Lower leg skin (tissue), 3 donors: ENCODE measurements at regions not wholly inside any gene's neighbourhood (a gene's known extent, or its start where the extent isn't known, plus 50 kb on each side); places are given as distances from the start of the nearest gene placed in this dataset.
A peak's percentile ranks its signal among the peaks of the same experiment; 100 is the strongest.
"Not testable (repeated sequence)": the region's sequence is repeated elsewhere in the genome, so short reads cannot be mapped to it uniquely, and the experiment has no call there.

Experiments used
- DNase-seq, 2 donors: peaks; one replicate each; pipeline ENCODE4 v3.0.0-alpha.2; 2019; ENCODE audit warnings: low spot score in 2 of 2
- H3K4me3 ChIP-seq: fragments of 200-600 bp; sonication (generic); 2 replicates; pipeline ENCODE4 v1.5.1; 2017; ENCODE audit warnings: mild to moderate bottlenecking, low read depth; ENCODE audit not compliant: poor library complexity, severe bottlenecking
- WGBS, 2 donors: methylation state at CpG; one replicate each; pipeline ENCODE4 v1.1.5; 2018; 5-methylcytosine and 5-hydroxymethylcytosine counted together
- intact Hi-C: fragments of 100-400 bp; cut with DNase I; formaldehyde crosslinking; loops from one replicate; pipeline ENCODE4 v1.15.0; 2023; ENCODE audit warnings: low total_unique reads

DNA sequence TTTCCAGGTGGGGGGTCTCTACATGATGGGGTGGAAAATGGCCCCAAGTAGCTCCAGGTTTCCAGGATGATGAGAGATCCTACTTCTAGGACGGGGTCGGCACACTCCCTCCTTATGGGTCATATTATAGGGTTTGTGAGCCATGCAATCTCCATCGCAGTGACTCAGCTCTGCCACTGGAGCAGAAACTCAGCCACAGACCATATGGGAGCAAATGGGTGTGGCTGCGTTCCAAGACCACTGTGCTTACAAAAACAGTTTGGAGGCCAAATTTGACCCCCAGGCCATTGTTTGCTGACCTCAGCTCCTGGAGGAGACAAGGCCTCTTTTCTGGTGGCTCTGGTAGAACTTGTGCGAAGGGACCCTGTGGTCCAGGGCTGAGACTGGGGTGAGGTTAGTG lies 92.7 kb upstream of the CRYM start:
- H3K4me3 ChIP-seq, intact Hi-C loops, DNase-seq: not testable (repeated sequence)
- 88 to 92% methylated on average over 4 to 5 of the region's 5 CpGs for WGBS, 2 donors

DNA sequence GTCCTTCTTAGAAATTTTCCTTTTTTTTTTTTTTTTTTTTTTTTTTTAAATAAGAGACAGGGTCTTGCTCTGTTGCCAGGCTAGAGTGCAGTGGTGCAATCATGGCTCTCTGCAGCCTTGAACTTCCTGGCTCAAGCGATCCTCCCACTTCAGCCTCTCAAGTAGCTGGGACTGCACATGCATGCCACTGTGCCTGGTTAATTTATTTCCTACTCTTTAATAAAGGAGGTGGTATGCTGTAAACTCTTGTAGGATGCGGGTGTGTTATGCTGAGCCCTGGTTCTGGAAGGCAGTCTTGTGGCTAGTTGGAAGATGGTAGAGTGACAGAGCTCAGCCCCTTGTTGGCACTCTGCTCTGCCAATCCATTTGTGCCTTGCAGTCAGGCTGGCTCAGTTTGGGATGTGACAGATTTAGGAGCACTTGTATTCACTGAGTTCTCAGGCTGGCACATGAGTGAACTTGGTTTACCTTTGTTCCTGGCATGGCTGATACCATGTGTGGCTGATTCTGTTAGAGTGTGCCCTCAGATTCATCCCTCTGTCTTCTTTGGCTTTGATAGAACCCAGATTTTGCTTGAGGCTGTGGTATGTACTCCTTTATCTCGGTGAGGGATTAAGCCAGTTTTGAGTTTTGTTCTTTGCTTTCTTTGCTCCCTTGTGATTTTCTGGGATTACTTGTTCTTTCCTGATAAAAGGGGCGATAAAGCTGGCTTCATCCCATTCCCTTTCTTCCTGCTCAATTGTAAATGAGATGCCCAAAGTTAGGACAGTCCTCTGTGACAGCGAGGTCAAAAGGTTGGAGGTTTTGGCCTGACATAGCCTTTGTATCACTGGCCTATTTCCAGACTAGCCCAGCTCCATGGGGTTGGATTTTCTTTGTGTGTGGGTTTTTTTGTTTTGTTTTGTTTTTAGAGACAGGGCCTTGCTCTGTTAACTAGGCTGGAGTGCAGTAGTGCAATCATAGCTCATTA lies 91.2 kb upstream of the CRYM start:
- 49 to 50% methylated on average over 3 to 4 of the region's 5 CpGs for WGBS, 2 donors
- intact Hi-C loops, H3K4me3 ChIP-seq, DNase-seq: not testable (repeated sequence)

DNA sequence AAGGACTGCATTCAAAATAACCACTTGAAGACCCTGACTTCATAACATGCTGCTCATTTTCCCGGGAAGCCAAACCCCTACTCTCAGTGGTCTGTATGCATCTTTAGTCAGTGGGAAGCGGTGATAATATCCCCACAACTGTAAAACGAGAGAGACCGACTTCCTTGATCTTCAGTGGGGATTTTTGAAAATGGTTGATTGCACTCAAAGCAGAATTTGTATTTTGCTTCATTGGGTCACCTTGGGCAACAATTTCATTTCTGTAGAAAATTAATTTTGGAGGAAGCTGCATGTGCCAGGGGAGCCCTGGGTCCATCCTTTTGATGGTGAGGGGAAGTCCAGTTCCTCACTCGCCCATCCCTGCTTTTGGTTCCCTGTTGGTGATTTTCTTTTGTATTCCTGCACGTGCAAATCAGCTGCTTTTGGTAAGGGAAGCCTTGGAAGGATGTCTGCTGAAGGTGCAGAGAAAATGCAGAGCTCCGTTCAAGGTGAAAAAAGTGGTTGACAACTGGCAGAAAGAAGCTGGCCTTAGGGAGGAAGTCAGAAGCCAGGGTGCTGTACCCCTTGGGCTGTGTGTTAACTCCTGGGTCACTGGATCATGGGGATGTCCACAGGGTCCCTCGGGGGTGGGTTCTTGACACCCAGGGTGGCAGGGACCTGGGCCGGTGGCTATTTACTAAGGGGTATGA lies 89.8 kb upstream of the CRYM start:
- 82 to 84% methylated on average over 8 to 9 of the region's 9 CpGs for WGBS, 2 donors
- intact Hi-C loops, DNase-seq, H3K4me3 ChIP-seq: not testable (repeated sequence)

DNA sequence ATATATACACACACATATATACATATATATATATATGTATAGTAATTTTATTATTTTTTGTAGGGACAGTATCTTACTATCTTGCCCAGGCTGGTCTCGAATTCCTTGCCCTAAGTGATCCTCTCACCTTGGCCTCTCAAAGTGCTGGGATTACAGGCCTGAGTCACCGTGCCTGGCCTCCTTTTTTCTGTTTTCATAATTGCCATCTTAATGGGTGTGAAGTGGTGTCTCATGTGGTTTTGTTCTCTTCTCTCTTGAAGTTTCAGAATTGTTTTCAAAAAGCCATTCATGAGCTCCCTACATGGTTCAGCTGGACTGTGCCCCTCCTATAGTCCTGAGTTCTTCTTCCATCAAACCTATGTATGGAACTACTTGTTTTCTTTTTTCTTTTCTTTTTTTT lies 88.9 kb upstream of the CRYM start:
- DNase-seq, intact Hi-C loops, H3K4me3 ChIP-seq: not testable (repeated sequence)
- 82 to 83% methylated on average over 2 of the region's 2 CpGs for WGBS, 2 donors

DNA sequence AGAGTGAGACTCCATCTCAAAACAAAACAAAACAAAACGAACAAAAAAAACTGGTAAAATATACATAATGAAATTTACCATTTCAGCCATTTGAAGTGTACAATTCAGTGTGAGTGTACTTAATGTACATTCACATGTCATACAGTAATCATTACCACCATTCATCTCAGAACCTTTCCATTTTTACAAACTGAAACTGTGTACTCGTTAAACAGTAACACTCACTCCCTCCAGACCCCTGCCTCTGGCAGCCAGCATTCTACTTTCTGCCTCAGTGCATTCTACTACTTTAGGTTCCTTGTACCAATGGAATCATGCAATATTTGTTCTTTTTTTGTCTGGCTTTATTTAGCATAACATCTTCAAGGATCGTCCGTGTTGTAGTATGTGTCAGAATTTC lies 87.5 kb upstream of the CRYM start:
- H3K4me3 ChIP-seq, DNase-seq, intact Hi-C loops: not testable (repeated sequence)
- WGBS, 2 donors = 81 to 83% methylated on average over 4 of the region's 4 CpGs

DNA sequence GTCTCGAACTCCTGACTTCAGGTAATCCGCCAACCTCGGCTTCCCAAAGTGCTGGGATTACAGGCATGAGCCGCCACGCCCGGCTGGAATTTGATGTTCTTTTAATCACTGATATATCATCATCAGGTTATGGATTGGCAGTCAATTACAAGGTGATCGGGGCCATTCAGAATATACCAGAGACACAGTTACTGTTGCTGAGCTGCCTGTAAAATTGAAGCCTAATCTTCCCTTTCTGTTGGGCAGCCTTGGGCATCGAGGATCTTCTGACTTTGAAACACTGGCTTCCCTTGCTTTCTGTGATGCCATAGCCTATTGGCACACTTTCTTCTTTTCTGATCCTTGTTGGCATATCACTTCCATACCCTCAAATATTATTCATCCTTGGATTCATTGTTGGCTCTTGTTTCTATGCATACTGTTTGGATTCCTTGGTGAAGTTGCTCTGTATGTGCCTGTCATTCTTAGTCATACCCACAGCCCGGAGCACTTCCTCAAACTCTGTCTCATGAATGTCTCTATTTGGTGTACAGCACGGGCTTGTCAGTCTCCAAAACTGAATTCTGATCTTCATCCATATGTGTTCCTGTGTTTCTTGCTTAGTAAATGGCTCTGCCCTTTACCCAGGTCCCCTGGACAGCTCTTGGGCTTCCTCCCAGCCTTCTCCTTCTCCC lies 85.6 kb upstream of the CRYM start:
- H3K4me3 ChIP-seq, intact Hi-C loops: not testable (repeated sequence)
- peak in 1 of 2 donors; percentile 73 for DNase-seq
- WGBS, 2 donors = 58 to 69% methylated on average over 10 of the region's 10 CpGs

DNA sequence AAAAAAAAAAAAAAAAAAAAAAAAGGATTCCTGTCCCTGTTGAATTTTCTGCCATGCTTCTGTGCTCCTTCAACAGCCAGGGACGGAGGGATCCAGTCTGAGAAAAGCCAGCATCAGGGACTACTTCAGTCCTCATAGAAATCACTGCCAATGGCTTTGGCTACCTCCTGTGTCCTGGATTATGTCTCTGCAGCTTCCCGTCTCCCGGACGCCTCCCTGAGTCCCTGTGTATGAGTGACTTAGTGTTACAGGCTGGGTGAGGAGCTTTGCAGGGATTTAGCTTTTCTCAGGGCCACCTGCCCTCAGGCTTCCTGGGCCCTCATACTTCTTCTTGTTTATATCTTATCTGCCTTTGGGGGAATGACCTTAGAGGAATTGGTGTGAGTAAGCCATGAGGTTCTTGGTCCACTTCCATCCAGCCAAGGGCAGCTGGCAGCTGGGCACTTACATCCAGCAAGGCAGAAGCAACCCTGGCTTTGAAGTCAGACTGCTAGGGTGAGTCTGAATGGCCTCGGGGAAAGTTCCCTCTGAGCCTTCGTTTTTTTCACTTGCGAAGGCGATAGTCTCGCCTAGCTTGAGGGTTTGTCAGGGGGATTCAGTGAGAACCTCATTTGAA lies 83.6 kb upstream of the CRYM start:
- intact Hi-C loops, H3K4me3 ChIP-seq, DNase-seq: not testable (repeated sequence)
- 42 to 49% methylated on average over 9 of the region's 9 CpGs for WGBS, 2 donors

DNA sequence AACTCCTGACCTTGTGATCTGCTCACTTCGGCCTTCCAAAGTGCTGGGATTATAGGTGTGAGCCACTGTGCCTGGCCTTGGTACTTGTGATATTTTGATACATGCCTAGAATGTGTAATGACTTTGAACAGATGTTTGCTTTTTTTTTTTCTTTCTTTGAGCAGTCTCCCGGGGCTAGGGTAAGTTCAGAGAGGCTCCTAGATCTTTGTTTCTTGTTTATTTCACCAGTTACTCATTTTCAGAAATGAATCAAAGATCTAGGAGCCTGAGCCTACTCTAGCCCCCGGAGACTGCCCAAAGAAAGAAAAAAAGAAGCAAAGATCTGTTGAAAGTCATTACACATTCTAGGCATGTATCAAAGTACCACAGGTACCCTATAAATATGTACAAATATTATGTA lies 83.0 kb upstream of the CRYM start:
- 58 to 69% methylated on average over 3 of the region's 3 CpGs for WGBS, 2 donors
- intact Hi-C loops, H3K4me3 ChIP-seq, DNase-seq: not testable (repeated sequence)

DNA sequence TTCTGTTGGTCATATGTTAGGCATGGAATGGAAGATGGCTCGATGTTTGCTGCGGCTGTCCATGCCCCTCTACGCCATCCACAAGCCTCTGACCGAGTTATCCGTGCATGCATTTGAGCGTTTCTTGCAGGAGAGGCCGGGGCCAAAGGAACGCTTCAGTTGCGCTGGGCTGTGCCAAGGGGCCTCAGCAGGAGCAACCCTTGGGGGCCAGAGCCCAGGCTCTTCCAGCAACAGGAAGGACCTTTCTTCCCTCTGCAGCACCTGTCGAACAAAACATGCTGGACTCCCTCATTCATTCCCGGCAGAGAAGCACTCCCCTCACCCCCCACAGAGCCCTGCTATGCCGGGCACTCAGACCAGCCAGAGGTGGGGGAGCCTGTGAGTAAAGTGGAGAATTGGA lies 81.4 kb upstream of the CRYM start:
- DNase-seq, H3K4me3 ChIP-seq, intact Hi-C loops: not testable (repeated sequence)
- 93% methylated on average over 11 to 12 of the region's 12 CpGs for WGBS, 2 donors

DNA sequence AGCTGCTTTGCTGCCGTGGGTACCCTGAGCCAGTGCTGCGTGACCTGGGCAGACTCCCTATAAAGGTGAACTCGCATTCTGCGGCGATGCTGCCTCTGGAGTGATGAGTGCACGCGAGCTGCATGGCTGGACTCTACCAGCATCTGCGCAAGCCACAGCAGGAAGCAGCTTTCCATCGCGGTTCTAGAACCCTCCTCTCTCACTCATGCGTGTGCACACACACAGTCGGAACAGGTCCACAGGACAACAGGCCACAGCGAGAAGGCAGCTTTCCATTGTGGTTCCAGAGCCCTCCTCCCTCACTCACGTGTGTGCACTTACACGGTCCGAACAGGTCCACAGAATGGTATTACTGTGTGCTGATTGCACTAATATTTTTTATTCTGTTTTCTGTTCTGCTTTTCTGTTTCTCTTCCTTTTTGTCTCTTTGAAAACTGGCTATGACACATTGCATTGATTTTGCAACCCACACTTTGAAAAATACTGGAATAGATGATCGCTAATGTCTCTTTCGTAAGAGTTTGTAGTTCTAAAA lies 80.2 kb upstream of the CRYM start:
- intact Hi-C loops, H3K4me3 ChIP-seq, DNase-seq: not testable (repeated sequence)
- 75 to 85% methylated on average over 18 of the region's 18 CpGs for WGBS, 2 donors

DNA sequence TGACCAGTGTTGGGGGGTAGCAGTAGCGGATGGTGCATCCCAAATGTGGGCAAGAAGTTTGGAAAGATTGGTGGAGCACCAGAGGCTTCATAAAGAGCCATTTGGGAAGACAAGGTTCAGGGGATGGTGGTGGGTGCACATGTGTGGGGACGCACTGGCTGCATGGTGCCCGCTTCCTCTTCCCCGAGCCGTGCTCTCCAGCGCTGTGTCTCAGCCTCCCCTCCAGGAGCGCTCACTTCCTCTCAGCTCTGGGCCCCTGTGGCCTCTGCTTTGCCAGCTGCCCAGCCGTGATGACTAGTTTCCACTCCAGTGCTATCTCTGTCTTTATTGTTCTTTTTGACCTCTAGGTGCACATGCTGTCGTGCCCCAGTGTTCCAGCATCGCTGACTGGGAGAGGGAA lies 78.2 kb upstream of the CRYM start:
- WGBS, 2 donors = 85 to 96% methylated on average over 8 to 10 of the region's 10 CpGs
- intact Hi-C loops, DNase-seq, H3K4me3 ChIP-seq: not testable (repeated sequence)

DNA sequence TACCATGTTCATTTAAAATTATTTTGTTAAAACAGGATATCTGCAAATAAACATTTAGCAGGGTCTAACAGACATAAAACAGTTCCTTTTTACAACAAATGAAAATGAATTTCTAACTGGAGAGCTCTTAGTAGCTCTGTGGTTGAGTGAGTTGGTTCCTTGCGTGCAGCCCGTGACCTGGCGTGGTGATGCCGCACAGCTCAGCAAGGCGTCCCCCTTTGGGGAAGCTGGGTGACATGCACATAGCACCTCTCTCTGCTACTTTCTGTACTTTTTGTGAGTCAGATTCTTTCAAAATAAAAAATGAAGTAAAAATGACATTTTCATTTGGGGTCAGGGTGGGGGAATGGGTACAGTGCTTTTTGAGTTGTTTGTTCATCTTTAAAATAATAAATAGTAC lies 73.3 kb upstream of the CRYM start:
- not testable (repeated sequence) for H3K4me3 ChIP-seq
- WGBS, 2 donors = 91 to 98% methylated on average over 5 of the region's 5 CpGs

DNA sequence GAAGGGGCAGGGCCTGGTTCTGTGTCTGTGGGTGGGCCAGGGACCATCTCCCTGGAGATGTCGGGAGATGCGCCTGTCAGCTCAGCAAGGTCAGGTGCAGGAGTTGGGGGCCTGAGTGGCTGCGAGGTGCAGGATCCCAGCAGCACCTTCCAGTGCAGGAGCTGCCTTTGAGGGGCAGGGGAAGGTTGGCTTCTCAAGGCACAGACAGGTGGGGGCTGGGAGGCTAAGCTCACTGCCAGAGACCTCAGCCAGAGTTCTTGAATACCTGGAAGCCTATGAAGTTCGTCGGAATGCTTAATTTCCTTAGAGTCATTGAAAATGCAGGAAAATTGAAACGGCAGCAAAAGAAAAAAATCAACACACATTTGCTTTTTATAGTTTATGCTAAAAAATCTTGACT lies 72.8 kb upstream of the CRYM start:
- DNase-seq, intact Hi-C loops, H3K4me3 ChIP-seq: not testable (repeated sequence)
- 77 to 90% methylated on average over 4 of the region's 6 CpGs for WGBS, 2 donors

More for the DNA sequence above, 73.3 kb upstream of the CRYM start:
- intact Hi-C loops, DNase-seq: not testable (repeated sequence)

DNA sequence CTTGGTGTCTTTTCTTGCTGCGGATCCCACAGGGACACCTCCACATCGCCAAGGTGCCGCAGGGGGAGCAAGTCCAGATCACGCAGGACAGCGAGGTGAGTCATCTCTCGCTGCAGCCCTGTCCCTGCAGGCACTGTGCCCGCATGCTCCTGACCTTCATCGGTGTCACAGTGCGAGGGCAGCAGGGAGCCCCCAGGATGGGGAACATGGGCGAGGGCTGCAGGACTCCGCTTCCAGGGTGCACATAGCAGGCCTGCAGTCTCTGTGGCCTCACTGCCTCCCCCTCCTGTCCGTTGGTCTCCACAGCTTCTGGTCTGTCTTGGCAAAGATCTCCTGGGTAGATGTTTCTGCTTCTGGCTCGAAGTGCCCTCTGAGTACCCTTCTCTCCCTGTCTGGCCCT lies 71.2 kb upstream of the CRYM start:
- DNase-seq, intact Hi-C loops, H3K4me3 ChIP-seq: not testable (repeated sequence)
- WGBS, 2 donors = 86 to 89% methylated on average over 2 to 9 of the region's 13 CpGs
